Lower leg skin (tissue), 3 donors: ENCODE measurements at regions not wholly inside any gene's neighbourhood (a gene's known extent, or its start where the extent isn't known, plus 50 kb on each side); places are given as distances from the start of the nearest gene placed in this dataset.

Source experiments
- CTCF ChIP-seq, 3 donors: fragments of 450-650 bp; IDR thresholded peaks; one replicate each; pipeline ENCODE4 v1.5.1; 2016; ENCODE audit warnings: antibody characterized with exemption in 3 of 3, mild to moderate bottlenecking in 3 of 3, moderate library complexity in 2 of 3
- POLR2A ChIP-seq, 2 donors: fragments of 450-650 bp; IDR thresholded peaks; one replicate each; pipeline ENCODE4 v1.6.1; 2016 to 2017; ENCODE audit warnings: antibody characterized with exemption in 2 of 2, mild to moderate bottlenecking in 1 of 2, moderate library complexity in 1 of 2

GRCh38 chr2:33762636-33763035 lies 163.5 kb upstream of the FAM98A start:
- TF ChIP-seq CTCF (IDR thresholded peaks at IDR 0.05) = no peak
- no peak for TF ChIP-seq POLR2A (IDR thresholded peaks at IDR 0.05)
